Lung (tissue), 11 donors: ENCODE measurements at regions not wholly inside any gene's neighbourhood (a gene's known extent, or its start where the extent isn't known, plus 50 kb on each side); places are given as distances from the start of the nearest gene placed in this dataset.

ENCODE experiments used
- ATAC-seq: fragments of 200-7000 bp; cut with Tn5 transposase; one replicate; pipeline ENCODE4 v1.9.1; 2020; ENCODE audit warnings: moderate number of reproducible peaks; ENCODE audit not compliant: insufficient read depth, low FRiP score
- DNase-seq, 3 donors: peaks; one replicate each; pipeline ENCODE4 v3.0.0-alpha.2; 2013 to 2017
- H3K27ac ChIP-seq, 2 donors: one replicate each; pipeline ENCODE4 v1.5.1; 2013; ENCODE audit warnings: mild to moderate bottlenecking in 2 of 2, moderate library complexity in 2 of 2, control low read depth in 1 of 2, inconsistent platforms in 1 of 2, low read depth in 1 of 2, low read length in 1 of 2
- H3K27me3 ChIP-seq, 3 donors: one replicate each; pipeline ENCODE4 v1.5.1; 2013; ENCODE audit warnings: low read length in 2 of 3; ENCODE audit not compliant: control insufficient read depth in 3 of 3, insufficient read depth in 3 of 3
- H3K36me3 ChIP-seq, 4 donors: one replicate each; pipeline ENCODE4 v1.5.1; 2013; ENCODE audit warnings: low read length in 4 of 4, mild to moderate bottlenecking in 1 of 4, moderate library complexity in 1 of 4; ENCODE audit not compliant: control insufficient read depth in 4 of 4, insufficient read depth in 4 of 4
- H3K4me1 ChIP-seq, 5 donors: one replicate each; pipeline ENCODE4 v1.5.1; 2013; ENCODE audit warnings: low read length in 5 of 5, mild to moderate bottlenecking in 2 of 5, moderate library complexity in 1 of 5; ENCODE audit not compliant: control insufficient read depth in 5 of 5, insufficient read depth in 5 of 5
- H3K4me3 ChIP-seq: one replicate; pipeline ENCODE4 v1.5.1; 2013; ENCODE audit warnings: mild to moderate bottlenecking, control low read depth, moderate library complexity
- H3K9ac ChIP-seq, 2 donors: one replicate each; pipeline ENCODE4 v1.5.1; 2013; ENCODE audit warnings: low read length in 2 of 2, control low read depth in 1 of 2; ENCODE audit not compliant: insufficient read depth in 1 of 2
- H3K9me3 ChIP-seq, 4 donors: one replicate each; pipeline ENCODE4 v1.5.1; 2013; ENCODE audit warnings: low read length in 3 of 4, mild to moderate bottlenecking in 1 of 4, moderate library complexity in 1 of 4; ENCODE audit not compliant: control insufficient read depth in 4 of 4, insufficient read depth in 3 of 4
- WGBS, 2 donors: extraction: QIAGEN DNeasy Blood & Tissue Kit; methylation state at CpG; one replicate each; pipeline ENCODE4 v1.1.7; 2013; 5-methylcytosine and 5-hydroxymethylcytosine counted together
- TF ChIP-seq, protein P1 (sequence below): IDR thresholded peaks from 2 replicates; pipeline ENCODE4 v1.5.1; 2012; ENCODE audit warnings: mild to moderate bottlenecking; ENCODE audit errors: control extremely low read depth, extremely low read depth
- donor health status: control.
- donor health status: control.
- donor health status: Bipolar disorder and iron deficiency.
- donor health status: healthy.
- donor health status: DM: yes; HTN: yes; CAD: no.

DNA sequence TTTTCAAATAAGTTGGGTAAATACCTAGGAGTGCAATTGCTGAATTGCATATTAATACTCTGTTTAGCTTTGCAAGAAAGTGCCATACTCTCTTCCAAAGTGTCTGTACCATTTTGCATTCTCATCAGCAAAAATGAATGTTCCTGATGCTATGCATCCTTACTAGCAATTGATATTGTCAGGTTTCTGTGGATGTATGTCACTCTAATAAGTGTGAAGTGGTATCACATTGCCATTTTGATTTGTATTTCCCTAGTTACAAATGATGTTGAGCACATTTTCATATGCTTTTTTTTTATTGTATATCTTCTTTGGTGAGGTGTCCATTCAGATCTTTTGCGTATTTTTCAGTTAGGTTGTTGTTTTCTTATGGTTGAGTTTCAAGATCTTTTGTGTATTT is 230.4 kb upstream of the MAGI2 start:
- Histone ChIP-seq H3K9ac (no peak overlapping the region), H3K27ac (no peak overlapping the region), H3K4me3 (no peak overlapping the region), H3K36me3 (no peaks in the 10 kb centered on the region), H3K4me1 (no peaks in the 10 kb centered on the region), H3K9me3 (no peaks in the 10 kb centered on the region), H3K27me3 (no peaks in the 10 kb centered on the region)
- WGBS, 2 donors, result 87 to 91% methylated on average over 1 of the region's 1 CpG
- TF ChIP-seq, protein P1, sequence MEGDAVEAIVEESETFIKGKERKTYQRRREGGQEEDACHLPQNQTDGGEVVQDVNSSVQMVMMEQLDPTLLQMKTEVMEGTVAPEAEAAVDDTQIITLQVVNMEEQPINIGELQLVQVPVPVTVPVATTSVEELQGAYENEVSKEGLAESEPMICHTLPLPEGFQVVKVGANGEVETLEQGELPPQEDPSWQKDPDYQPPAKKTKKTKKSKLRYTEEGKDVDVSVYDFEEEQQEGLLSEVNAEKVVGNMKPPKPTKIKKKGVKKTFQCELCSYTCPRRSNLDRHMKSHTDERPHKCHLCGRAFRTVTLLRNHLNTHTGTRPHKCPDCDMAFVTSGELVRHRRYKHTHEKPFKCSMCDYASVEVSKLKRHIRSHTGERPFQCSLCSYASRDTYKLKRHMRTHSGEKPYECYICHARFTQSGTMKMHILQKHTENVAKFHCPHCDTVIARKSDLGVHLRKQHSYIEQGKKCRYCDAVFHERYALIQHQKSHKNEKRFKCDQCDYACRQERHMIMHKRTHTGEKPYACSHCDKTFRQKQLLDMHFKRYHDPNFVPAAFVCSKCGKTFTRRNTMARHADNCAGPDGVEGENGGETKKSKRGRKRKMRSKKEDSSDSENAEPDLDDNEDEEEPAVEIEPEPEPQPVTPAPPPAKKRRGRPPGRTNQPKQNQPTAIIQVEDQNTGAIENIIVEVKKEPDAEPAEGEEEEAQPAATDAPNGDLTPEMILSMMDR, result no peak
- ATAC-seq (no peak), DNase-seq (no peak)

DNA sequence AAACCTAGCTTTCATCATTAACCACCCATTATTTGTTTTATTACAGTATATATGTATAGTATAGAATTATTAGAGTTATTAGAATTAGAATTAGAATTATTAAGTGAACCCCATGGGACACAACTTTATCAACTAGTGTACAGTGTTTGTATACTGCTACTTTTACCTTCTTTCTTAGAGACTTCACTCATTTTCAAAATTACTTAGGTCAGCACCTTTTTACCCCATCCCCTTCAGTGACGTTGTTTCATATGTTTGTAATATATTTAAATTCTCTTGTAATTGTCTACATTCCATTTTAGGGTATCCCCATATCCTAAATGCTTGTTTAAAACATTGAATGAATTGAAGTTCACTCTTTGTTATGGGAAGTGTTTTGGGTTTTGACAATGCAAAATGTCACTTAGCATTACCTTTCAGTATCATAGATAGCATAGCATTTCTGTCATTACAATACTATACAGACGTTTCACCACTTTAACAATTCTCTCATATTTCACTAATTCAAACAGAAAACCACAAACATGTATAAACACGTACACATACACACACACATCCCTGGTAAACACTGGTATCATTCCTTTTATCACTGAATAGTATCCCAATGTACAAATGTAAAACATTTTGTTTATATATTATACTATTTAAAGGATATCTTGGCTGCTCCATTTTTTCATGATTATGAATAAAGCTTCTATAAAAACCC is 229.9 kb upstream of the MAGI2 start:
- H3K27ac ChIP-seq, result no peak overlapping the region
- no peaks in the 10 kb centered on the region for H3K9me3 ChIP-seq
- WGBS, 2 donors, result 77% methylated on average over 3 of the region's 3 CpGs
- no peak overlapping the region for H3K4me3 ChIP-seq
- TF ChIP-seq, protein P1, result no peak
- H3K9ac ChIP-seq, result no peak overlapping the region
- ATAC-seq, result no peak
- no peaks in the 10 kb centered on the region for H3K27me3 ChIP-seq
- no peak for DNase-seq
- no peaks in the 10 kb centered on the region for H3K4me1 ChIP-seq
- no peaks in the 10 kb centered on the region for H3K36me3 ChIP-seq

GRCh38 chr7:79681454-79681853 is 228.0 kb upstream of the MAGI2 start:
- 90 to 94% methylated on average over 8 of the region's 8 CpGs for WGBS, 2 donors
- no peak for ATAC-seq

More at GRCh38 chr7:79681454-79681853, 228.0 kb upstream of the MAGI2 start:
- TF ChIP-seq, protein P1, result no peak
- Histone ChIP-seq H3K27me3 (no peaks in the 10 kb centered on the region), H3K4me3 (no peak overlapping the region), H3K9me3 (no peaks in the 10 kb centered on the region), H3K27ac (no peak overlapping the region), H3K36me3 (no peaks in the 10 kb centered on the region), H3K4me1 (no peaks in the 10 kb centered on the region), H3K9ac (no peak overlapping the region)
- DNase-seq, result no peak
